ENCODE measurements at regions not wholly inside any gene's neighbourhood (a gene's known extent, or its start where the extent isn't known, plus 50 kb on each side); places are given as distances from the start of the nearest gene placed in this dataset.

DNA sequence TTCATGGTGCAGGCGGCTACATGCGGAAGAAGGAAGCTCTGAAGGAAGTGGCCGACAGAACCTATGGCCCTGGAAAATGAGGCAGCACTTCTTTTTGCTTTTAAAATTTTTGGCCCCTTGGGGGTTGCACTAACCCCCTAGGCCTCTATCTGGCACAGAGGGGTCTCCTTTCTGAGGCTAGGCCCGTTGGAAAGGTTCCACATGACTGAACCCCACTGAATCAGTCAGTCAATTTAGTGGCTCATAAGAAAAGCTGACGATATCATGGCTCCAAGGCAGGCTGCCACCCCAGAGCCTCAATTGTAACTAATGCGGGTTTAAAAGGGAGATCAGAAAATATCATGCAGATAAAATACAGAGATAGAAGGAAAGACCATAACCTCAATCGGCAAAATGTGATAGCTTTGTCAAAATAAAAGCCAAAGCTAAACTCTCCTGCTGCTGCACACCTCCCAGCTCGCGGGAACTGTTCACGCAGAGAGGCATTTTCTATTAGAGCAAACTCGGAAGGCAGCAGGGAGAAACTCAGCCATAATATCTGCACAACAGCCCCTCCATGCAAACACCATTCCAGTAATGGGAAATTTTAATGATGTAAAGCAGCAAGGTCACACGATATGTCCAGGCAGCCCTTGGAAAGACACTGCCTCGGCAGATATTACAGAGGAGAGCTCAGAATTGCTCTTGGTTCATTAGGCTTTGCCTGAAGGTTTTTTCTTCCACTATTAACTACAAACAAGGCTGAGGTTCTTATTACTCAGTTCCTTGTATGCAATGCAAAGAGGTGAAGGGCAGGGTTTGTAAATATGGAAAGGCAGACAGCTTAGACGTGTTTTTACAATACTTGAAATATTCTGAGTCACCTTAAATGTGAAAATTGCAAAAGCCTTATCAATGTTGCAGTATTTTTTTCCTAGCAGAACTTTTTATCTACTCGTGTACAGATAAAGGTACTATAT lies 200.4 kb upstream of the PMFBP1 start:
- TF ChIP-seq, protein P1, sequence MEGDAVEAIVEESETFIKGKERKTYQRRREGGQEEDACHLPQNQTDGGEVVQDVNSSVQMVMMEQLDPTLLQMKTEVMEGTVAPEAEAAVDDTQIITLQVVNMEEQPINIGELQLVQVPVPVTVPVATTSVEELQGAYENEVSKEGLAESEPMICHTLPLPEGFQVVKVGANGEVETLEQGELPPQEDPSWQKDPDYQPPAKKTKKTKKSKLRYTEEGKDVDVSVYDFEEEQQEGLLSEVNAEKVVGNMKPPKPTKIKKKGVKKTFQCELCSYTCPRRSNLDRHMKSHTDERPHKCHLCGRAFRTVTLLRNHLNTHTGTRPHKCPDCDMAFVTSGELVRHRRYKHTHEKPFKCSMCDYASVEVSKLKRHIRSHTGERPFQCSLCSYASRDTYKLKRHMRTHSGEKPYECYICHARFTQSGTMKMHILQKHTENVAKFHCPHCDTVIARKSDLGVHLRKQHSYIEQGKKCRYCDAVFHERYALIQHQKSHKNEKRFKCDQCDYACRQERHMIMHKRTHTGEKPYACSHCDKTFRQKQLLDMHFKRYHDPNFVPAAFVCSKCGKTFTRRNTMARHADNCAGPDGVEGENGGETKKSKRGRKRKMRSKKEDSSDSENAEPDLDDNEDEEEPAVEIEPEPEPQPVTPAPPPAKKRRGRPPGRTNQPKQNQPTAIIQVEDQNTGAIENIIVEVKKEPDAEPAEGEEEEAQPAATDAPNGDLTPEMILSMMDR (IDR thresholded peaks at IDR 0.05) = no peak
- DNase-seq (no peak), ATAC-seq (no peak)
- H3K36me3 ChIP-seq (ENCODE audit: low read depth) = no peaks in the 10 kb centered on the region
- H3K4me3 ChIP-seq = no peak overlapping the region
- intact Hi-C loops (cut with DNase I, micrococcal nuclease) = no loop called here
- no peaks in the 10 kb centered on the region for H3K4me1 ChIP-seq (ENCODE audit: low read depth)
- no peaks in the 10 kb centered on the region for H3K9me3 ChIP-seq

DNA sequence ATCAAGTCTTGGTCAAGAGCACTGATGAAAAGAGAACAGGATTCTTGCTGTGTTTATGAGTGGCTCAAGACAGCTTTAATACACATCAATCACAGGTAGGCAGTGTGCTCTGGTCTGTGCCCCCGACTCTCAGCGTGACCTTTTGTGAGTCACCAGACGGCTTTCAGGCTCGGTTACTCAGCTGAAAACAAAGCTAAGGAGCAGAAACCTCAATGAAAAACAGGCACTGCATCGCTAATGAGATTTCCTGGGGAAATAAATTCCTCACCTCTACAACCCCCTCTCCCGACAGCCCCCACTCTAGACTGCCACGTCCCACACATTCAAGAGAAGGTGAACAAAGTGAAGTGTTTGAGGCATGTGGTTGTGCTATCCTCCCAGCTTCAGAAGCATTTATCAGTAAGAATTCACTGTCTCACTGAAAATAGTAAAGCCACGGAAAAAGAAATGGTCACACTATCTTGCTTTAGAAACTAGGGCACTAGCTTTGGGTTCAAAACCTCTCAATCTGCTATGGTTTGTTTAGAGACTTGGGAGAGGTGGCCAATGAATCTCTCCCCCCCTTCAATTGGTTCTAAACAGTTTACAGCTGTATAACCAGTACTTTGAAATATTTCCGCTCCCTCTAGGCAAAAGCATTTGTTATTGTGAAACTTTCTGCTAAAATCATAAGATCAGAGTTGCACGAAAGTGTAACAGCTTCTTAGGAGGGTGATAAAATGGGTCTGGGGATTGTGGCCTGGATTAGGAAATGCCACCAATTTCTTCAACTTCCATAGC lies 199.5 kb upstream of the PMFBP1 start:
- Histone ChIP-seq H3K9me3 (peaks cover 2% of the 10 kb centered on the region), H3K36me3 (ENCODE audit: low read depth) (no peaks in the 10 kb centered on the region), H3K4me1 (ENCODE audit: low read depth) (no peaks in the 10 kb centered on the region), H3K4me3 (no peak overlapping the region)
- intact Hi-C loops (cut with DNase I, micrococcal nuclease) = no loop called here
- TF ChIP-seq, protein P1 (IDR thresholded peaks at IDR 0.05) = no peak
- DNase-seq = no peak
- ATAC-seq = no peak

DNA sequence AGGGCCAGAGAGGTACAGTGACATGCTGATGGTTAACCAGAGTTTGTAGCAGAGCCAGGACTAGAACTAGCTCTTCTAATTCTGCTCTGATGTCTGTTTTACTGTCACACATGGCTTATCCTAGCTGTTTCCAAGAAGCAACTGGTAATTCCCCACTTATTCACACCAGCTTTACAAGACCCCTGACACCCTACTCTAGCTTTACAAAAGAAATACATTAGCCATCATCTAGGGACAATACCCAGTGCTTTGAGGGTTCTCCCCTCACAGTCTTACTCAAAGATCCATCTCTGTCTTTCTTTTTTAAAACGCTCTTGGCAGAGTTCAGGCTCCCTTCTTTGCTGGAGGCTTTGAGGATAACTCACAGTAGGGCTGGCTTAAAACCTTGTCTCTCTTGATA lies 197.3 kb upstream of the PMFBP1 start:
- no peaks in the 10 kb centered on the region for H3K4me1 ChIP-seq (ENCODE audit: low read depth)
- TF ChIP-seq, protein P1 (IDR thresholded peaks at IDR 0.05) = no peak
- intact Hi-C loops (cut with DNase I, micrococcal nuclease) = no loop called here
- H3K36me3 ChIP-seq (ENCODE audit: low read depth) = no peaks in the 10 kb centered on the region
- no peak for ATAC-seq
- DNase-seq = no peak
- H3K9me3 ChIP-seq = peaks cover 4% of the 10 kb centered on the region
- H3K4me3 ChIP-seq = no peak overlapping the region

DNA sequence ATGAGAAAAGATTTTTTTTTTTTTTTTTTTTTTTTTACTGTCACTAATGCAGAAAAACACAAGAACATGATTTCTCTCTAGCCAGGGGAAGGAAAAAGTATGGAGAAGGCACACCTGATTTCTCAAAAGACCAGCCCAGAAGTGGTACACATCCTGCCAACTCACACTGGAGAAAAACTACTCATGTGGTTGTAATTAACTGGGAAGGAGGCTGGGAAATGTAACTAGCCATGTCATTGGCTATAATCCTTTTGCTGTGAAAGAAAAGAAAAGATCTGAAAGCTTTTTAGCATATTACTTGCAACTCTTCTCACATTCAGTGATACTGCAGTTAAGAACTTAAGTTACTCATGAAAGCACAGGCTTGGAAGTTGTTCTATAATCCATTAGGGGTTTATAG lies 195.9 kb upstream of the PMFBP1 start:
- H3K36me3 ChIP-seq (ENCODE audit: low read depth) = no peaks in the 10 kb centered on the region
- DNase-seq (no peak), ATAC-seq (no peak)
- H3K4me1 ChIP-seq (ENCODE audit: low read depth) = no peaks in the 10 kb centered on the region
- intact Hi-C loops (cut with DNase I, micrococcal nuclease) = no loop called here
- H3K4me3 ChIP-seq = no peak overlapping the region
- peaks cover 4% of the 10 kb centered on the region for H3K9me3 ChIP-seq
- TF ChIP-seq, protein P1 (IDR thresholded peaks at IDR 0.05) = no peak

DNA sequence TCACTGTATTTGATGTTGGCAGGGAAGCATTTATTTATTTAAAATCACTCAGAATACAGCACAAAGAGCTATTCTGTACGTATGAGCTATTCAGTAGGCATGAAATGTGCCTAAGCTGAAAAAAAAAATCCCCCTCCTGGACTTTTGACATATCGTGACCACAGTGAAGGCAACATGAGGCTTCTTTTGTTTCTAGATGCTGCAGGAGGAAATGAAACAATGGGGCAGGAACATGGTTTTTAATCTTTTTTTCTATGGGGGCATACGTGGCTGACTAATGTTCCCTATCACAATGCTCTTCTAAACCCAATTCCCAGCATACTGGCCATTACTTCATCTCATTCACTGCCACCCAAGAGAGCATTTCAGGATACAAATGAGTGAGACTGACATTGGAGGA lies 191.0 kb upstream of the PMFBP1 start:
- DNase-seq = no peak
- no peaks in the 10 kb centered on the region for H3K4me1 ChIP-seq (ENCODE audit: low read depth)
- H3K36me3 ChIP-seq (ENCODE audit: low read depth) = no peaks in the 10 kb centered on the region
- no peak overlapping the region for H3K4me3 ChIP-seq
- TF ChIP-seq, protein P1 (IDR thresholded peaks at IDR 0.05) = no peak
- intact Hi-C loops (cut with DNase I, micrococcal nuclease) = no loop called here
- ATAC-seq = no peak
- H3K9me3 ChIP-seq = peaks cover 4% of the 10 kb centered on the region
